Naive thymus-derived CD4-positive, alpha-beta T cell (primary cell): ENCODE measurements at regions not wholly inside any gene's neighbourhood (a gene's known extent, or its start where the extent isn't known, plus 50 kb on each side); places are given as distances from the start of the nearest gene placed in this dataset.

Source experiments
- ATAC-seq: fragments of 150-1000 bp; cut with Tn5 transposase; 2 replicates; pipeline ENCODE4 v1.10.0; 2021; ENCODE audit warnings: mild to moderate bottlenecking, moderate library complexity
- CTCF ChIA-PET: fragments of 350-600 bp; sonication (Branson Sonifier 250); formaldehyde crosslinking; loops from one replicate; lab custom pipeline; 2021; ENCODE audit warnings: antibody characterized with exemption; lab: Charles Lee
- POLR2A ChIA-PET: fragments of 350-600 bp; sonication (Branson Sonifier 250); formaldehyde crosslinking; loops from one replicate; lab custom pipeline; 2021; ENCODE audit warnings: antibody characterized with exemption, inconsistent platforms; lab: Charles Lee
- DNase-seq, 9 donors: peaks; one replicate each; pipeline versions ENCODE4 v3.0.0 to v3.0.0-alpha.2; 2020 to 2022; ENCODE audit warnings: mixed read lengths in 1 of 9
- H3K27ac ChIP-seq: one replicate; pipeline ENCODE4 v1.7.0; 2013; ENCODE audit warnings: mild to moderate bottlenecking, low read depth, low read length, moderate library complexity
- H3K27me3 ChIP-seq, 2 donors: one replicate each; pipeline ENCODE4 v1.7.0; 2013; ENCODE audit warnings: low read length in 2 of 2, mild to moderate bottlenecking in 2 of 2, moderate library complexity in 2 of 2; ENCODE audit not compliant: control insufficient read depth in 2 of 2, insufficient read depth in 2 of 2
- H3K36me3 ChIP-seq, 3 experiments: 1 replicate in 2 of 3; 2 replicates in 1 of 3; pipeline ENCODE4 v1.7.0; 2013; ENCODE audit warnings: low read length in 3 of 3, mild to moderate bottlenecking in 3 of 3, moderate library complexity in 1 of 3; ENCODE audit not compliant: insufficient read depth in 3 of 3, control insufficient read depth in 2 of 3
- H3K4me1 ChIP-seq, 2 donors: one replicate each; pipeline ENCODE4 v1.7.0; 2013; ENCODE audit warnings: low read length in 2 of 2, mild to moderate bottlenecking in 2 of 2, moderate library complexity in 1 of 2; ENCODE audit not compliant: control insufficient read depth in 2 of 2, insufficient read depth in 2 of 2
- H3K4me3 ChIP-seq: 2 replicates; pipeline ENCODE4 v1.7.0; 2013; ENCODE audit warnings: mild to moderate bottlenecking, low read length
- H3K9me3 ChIP-seq, 3 experiments: 1 replicate in 2 of 3; 2 replicates in 1 of 3; pipeline ENCODE4 v1.7.0; 2013; ENCODE audit warnings: low read length in 3 of 3; ENCODE audit not compliant: control insufficient read depth in 2 of 3
- H3K27ac Mint-ChIP-seq, 9 donors: one replicate each; pipeline ENCODE4 v1.8.0; 2020 to 2022; ENCODE audit warnings: mixed read lengths in 9 of 9, mild to moderate bottlenecking in 8 of 9, moderate library complexity in 5 of 9, inconsistent platforms in 2 of 9
- H3K27me3 Mint-ChIP-seq, 5 donors: one replicate each; pipeline ENCODE4 v1.8.0; 2021 to 2022; ENCODE audit warnings: mixed read lengths in 5 of 5, mild to moderate bottlenecking in 1 of 5
- H3K36me3 Mint-ChIP-seq, 5 donors: one replicate each; pipeline ENCODE4 v1.8.0; 2020 to 2022; ENCODE audit warnings: mixed read lengths in 5 of 5, mild to moderate bottlenecking in 3 of 5, inconsistent platforms in 1 of 5
- H3K4me1 Mint-ChIP-seq, 7 donors: one replicate each; pipeline ENCODE4 v1.8.0; 2020 to 2022; ENCODE audit warnings: mixed read lengths in 7 of 7, mild to moderate bottlenecking in 3 of 7, inconsistent platforms in 1 of 7
- H3K4me3 Mint-ChIP-seq, 10 donors: one replicate each; pipeline ENCODE4 v1.8.0; 2020 to 2022; ENCODE audit warnings: mild to moderate bottlenecking in 10 of 10, mixed read lengths in 10 of 10, moderate library complexity in 6 of 10, inconsistent platforms in 2 of 10
- H3K9me3 Mint-ChIP-seq, 11 donors: one replicate each; pipeline ENCODE4 v1.8.0; 2020 to 2022; ENCODE audit warnings: mixed read lengths in 11 of 11, mild to moderate bottlenecking in 4 of 11, inconsistent platforms in 1 of 11, moderate library complexity in 1 of 11
- intact Hi-C, 2 donors: fragments of 100-400 bp; cut with micrococcal nuclease; formaldehyde crosslinking; loops; one replicate each; pipeline ENCODE4 v1.15.1; 2023

DNA sequence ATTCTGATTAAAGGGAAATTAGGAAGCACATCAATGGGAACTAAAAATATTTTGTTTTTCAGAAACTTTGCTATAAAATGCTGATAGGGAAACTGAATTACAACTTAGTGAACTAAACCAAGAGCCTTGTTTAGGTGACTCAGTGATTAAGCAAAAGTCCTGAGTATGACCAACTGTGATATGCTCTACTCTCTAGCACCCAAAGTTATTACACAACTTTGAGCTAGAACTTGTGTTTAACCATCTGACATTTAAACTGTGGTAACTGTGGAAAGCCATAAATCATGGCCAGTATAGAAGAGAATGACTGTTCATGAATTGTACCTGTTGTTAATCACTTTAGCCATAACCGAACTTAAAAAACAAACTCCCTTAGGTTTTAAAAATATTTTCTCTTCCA, 127.4 kb downstream of the ZNF365 start:
- H3K4me1 ChIP-seq, result no peaks in the 10 kb centered on the region
- CTCF ChIA-PET, result interaction anchor here (0.9 kb wide), 1 partner anchor 257 kb away, joined by 4 read pairs; no protein-coding TSS in a partner anchor
- DNase-seq (no peak), ATAC-seq (peak; percentile 72)
- no peak overlapping the region for H3K27ac ChIP-seq
- Mint-ChIP-seq H3K4me1 (peaks cover 0 to 6% (median 0%) of the 10 kb centered on the region in 7 donors), H3K9me3 (peaks cover 0 to 3% (median 0%) of the 10 kb centered on the region in 11 donors), H3K4me3 (no peak overlapping the region), H3K27me3 (peaks cover 0 to 38% (median 0%) of the 10 kb centered on the region in 5 donors), H3K36me3 (no peaks in the 10 kb centered on the region), H3K27ac (no peak overlapping the region)
- intact Hi-C loops, result no loop called here
- POLR2A ChIA-PET, result no interaction called here
- H3K9me3 ChIP-seq, result no peaks in the 10 kb centered on the region
- H3K27me3 ChIP-seq, result no peaks in the 10 kb centered on the region
- H3K36me3 ChIP-seq, result no peaks in the 10 kb centered on the region
- H3K4me3 ChIP-seq, result no peak overlapping the region

DNA sequence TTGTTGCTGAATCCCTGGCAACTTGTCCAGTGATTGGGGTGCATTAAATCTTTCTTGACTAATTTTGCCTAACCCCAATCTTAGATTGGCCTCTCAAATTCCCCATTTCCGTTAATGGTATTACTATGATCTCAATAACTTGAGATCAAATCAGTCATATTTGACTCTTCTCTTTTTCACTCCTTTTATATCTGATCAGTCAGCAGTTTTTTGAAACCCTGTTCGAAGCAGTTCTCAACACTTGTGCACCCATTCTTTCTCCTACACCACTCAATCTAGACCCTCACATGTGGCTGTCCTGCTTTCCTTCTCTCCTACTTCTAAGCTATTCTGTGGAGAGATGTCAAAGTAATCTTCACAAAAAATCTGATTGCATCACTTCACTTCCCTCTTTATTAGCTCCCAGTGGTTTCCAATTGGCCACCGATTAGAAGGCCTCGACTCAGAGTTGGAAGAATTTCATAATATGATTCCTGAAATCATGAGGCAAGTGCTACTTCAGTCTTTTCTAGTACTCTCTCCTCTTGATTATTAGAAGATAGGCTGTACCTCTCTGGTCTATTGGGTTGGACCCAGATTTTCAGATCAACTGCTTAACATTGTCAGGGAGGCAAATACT, 128.9 kb downstream of the ZNF365 start:
- H3K36me3 ChIP-seq, result no peaks in the 10 kb centered on the region
- DNase-seq (no peak), ATAC-seq (peak; percentile 49)
- Mint-ChIP-seq H3K27ac (no peak overlapping the region), H3K36me3 (no peaks in the 10 kb centered on the region), H3K9me3 (peaks cover 0 to 3% (median 0%) of the 10 kb centered on the region in 11 donors), H3K4me1 (peaks cover 0 to 6% (median 0%) of the 10 kb centered on the region in 7 donors), H3K27me3 (peaks cover 0 to 37% (median 0%) of the 10 kb centered on the region in 5 donors), H3K4me3 (no peak overlapping the region)
- no peaks in the 10 kb centered on the region for H3K9me3 ChIP-seq
- H3K27me3 ChIP-seq, result no peaks in the 10 kb centered on the region
- H3K4me3 ChIP-seq, result no peak overlapping the region
- CTCF ChIA-PET, result no interaction called here
- POLR2A ChIA-PET, result no interaction called here
- intact Hi-C loops, result no loop called here
- H3K27ac ChIP-seq, result no peak overlapping the region
- H3K4me1 ChIP-seq, result no peaks in the 10 kb centered on the region

DNA sequence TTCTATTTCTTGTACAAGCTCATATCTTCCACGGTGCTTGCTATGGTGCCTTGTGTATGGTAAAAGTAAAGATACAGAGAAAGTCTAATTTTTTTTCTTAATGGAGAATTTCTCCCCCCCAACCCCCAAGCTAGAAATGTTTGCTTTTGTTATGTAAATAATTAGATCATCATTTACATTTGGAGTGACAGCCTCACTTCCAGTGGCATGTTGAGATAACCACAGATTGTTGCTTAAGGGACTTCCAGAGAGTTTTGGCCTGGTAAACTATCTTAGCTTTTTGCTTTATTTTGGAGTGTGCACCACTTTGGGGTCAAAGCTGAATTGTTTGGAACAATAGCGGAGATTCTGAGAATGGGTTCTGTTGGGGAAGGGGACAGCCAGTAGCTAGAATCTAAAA, 129.7 kb downstream of the ZNF365 start:
- Mint-ChIP-seq H3K4me3 (no peak overlapping the region), H3K36me3 (no peaks in the 10 kb centered on the region), H3K9me3 (peaks cover 0 to 3% (median 0%) of the 10 kb centered on the region in 11 donors), H3K27ac (no peak overlapping the region), H3K27me3 (peaks cover 0 to 37% (median 0%) of the 10 kb centered on the region in 5 donors), H3K4me1 (peaks cover 0 to 6% (median 0%) of the 10 kb centered on the region in 7 donors)
- ATAC-seq (no peak), DNase-seq (no peak)
- no peak overlapping the region for H3K4me3 ChIP-seq
- intact Hi-C loops, result no loop called here
- H3K27me3 ChIP-seq, result no peaks in the 10 kb centered on the region
- no peaks in the 10 kb centered on the region for H3K9me3 ChIP-seq
- CTCF ChIA-PET, result interaction anchor here (0.6 kb wide), 2 partner anchors 20 to 695 kb away, joined by 3 to 4 read pairs; no protein-coding TSS in a partner anchor
- H3K4me1 ChIP-seq, result no peaks in the 10 kb centered on the region
- POLR2A ChIA-PET, result no interaction called here
- no peaks in the 10 kb centered on the region for H3K36me3 ChIP-seq
- H3K27ac ChIP-seq, result no peak overlapping the region

DNA sequence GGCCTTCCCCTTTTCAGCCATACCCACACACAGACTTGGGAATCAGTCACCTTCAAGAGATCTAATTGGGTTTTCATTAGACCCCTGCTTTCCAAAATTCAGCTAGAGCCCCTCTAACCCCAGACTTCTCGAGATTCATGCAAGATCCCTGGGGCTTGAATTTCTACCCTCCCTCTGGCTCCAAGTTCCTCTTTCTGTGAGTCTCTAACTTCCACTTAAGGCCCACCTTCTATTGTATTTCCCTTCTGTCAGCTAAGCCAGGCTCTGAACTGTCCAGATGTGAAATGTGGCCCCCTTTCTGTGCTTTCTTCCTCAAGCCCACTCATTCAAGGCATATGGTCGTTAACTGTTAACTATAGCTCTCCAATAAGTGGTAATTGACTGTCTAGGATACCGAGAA, 132.2 kb downstream of the ZNF365 start:
- H3K27ac Mint-ChIP-seq, result no peak overlapping the region
- H3K4me3 Mint-ChIP-seq, result no peak overlapping the region

DNA sequence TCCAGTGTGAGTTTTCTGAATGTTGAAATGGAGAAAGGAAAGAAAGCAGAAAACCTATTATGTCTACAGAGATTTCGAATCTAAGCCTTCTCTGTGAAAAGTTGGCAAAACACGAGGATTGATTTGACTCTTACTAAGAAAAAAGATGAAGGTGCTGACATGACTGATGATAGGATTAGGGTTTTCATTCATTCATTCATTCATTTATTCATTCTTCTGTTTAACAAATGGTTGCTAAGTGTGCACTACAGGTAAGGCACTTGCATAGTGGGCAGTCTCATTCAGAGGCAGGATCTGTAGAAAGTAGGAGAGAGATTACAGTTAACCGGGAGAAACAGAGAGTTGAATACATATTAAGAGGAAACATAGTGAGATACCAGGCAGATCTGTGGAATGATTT, 137.1 kb downstream of the ZNF365 start:
- intact Hi-C loops, result no loop called here
- POLR2A ChIA-PET, result no interaction called here

More for the DNA sequence above, 132.2 kb downstream of the ZNF365 start:
- H3K36me3 Mint-ChIP-seq, result no peaks in the 10 kb centered on the region
- peaks cover 0 to 26% (median 0%) of the 10 kb centered on the region in 5 donors for H3K27me3 Mint-ChIP-seq
- H3K9me3 ChIP-seq, result no peaks in the 10 kb centered on the region
- no peaks in the 10 kb centered on the region for H3K4me1 ChIP-seq
- no peak overlapping the region for H3K4me3 ChIP-seq
- DNase-seq (no peak), ATAC-seq (no peak)
- H3K36me3 ChIP-seq, result no peaks in the 10 kb centered on the region
- intact Hi-C loops, result no loop called here
- CTCF ChIA-PET, result no interaction called here
- peaks cover 0 to 6% (median 0%) of the 10 kb centered on the region in 7 donors for H3K4me1 Mint-ChIP-seq
- H3K9me3 Mint-ChIP-seq, result peaks cover 0 to 3% (median 0%) of the 10 kb centered on the region in 11 donors
- no peaks in the 10 kb centered on the region for H3K27me3 ChIP-seq
- no peak overlapping the region for H3K27ac ChIP-seq
- POLR2A ChIA-PET, result no interaction called here

DNA sequence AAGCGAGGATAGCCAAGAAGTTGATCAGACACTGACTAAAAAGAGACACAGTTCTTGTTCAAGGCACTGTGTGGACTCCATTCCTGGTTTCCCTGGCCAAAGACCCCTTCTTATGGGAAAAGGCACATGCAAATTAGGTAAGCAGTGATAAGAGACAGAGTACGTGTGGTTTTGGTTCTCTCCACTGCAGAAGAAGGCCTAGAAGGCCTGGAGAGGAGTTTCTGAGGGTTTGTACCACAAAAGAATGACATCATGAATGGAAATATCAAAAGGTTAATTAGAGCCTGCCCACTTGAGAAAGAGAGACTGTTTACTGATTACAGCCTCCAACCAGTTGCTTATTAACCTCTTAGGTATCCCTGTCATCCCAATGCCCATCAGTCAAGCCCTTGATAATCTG, 137.5 kb downstream of the ZNF365 start:
- Histone ChIP-seq H3K9me3 (no peaks in the 10 kb centered on the region), H3K27ac (no peak overlapping the region), H3K4me3 (no peak overlapping the region), H3K27me3 (no peaks in the 10 kb centered on the region), H3K4me1 (no peaks in the 10 kb centered on the region), H3K36me3 (no peaks in the 10 kb centered on the region)
- no peak overlapping the region for H3K4me3 Mint-ChIP-seq
- intact Hi-C loops, result no loop called here
- ChIA-PET POLR2A (no interaction called here), CTCF (no interaction called here)
- DNase-seq (no peak), ATAC-seq (no peak)
- peaks cover 0 to 1% (median 0%) of the 10 kb centered on the region in 5 donors for H3K36me3 Mint-ChIP-seq
- no peak overlapping the region for H3K27ac Mint-ChIP-seq
- peaks cover 0 to 25% (median 7%) of the 10 kb centered on the region in 5 donors for H3K27me3 Mint-ChIP-seq
- H3K9me3 Mint-ChIP-seq, result peaks cover 0 to 5% (median 0%) of the 10 kb centered on the region in 11 donors
- H3K4me1 Mint-ChIP-seq, result peaks cover 0 to 5% (median 1%) of the 10 kb centered on the region in 7 donors

More for the DNA sequence above, 137.1 kb downstream of the ZNF365 start:
- DNase-seq (no peak), ATAC-seq (no peak)
- H3K4me1 ChIP-seq, result no peaks in the 10 kb centered on the region
- Mint-ChIP-seq H3K36me3 (peaks cover 0 to 1% (median 0%) of the 10 kb centered on the region in 5 donors), H3K27ac (no peak overlapping the region), H3K9me3 (peaks cover 0 to 4% (median 0%) of the 10 kb centered on the region in 11 donors), H3K4me1 (peaks cover 0 to 6% (median 0%) of the 10 kb centered on the region in 7 donors), H3K27me3 (peaks cover 0 to 25% (median 7%) of the 10 kb centered on the region in 5 donors), H3K4me3 (no peak overlapping the region)
- H3K4me3 ChIP-seq, result no peak overlapping the region
- H3K27me3 ChIP-seq, result no peaks in the 10 kb centered on the region
- no peaks in the 10 kb centered on the region for H3K36me3 ChIP-seq
- H3K27ac ChIP-seq, result no peak overlapping the region
- H3K9me3 ChIP-seq, result no peaks in the 10 kb centered on the region
- CTCF ChIA-PET, result no interaction called here
